HG03432 (cell line): ENCODE measurements at regions not wholly inside any gene's neighbourhood (a gene's known extent, or its start where the extent isn't known, plus 50 kb on each side); places are given as distances from the start of the nearest gene placed in this dataset.

ENCODE experiments used
- ATAC-seq: cut with Tn5 transposase; IDR thresholded peaks from one replicate; pipeline ENCODE4 v1.9.1; 2021; ENCODE audit warnings: mild to moderate bottlenecking, moderate library complexity; ENCODE audit not compliant: unreplicated experiment

DNA sequence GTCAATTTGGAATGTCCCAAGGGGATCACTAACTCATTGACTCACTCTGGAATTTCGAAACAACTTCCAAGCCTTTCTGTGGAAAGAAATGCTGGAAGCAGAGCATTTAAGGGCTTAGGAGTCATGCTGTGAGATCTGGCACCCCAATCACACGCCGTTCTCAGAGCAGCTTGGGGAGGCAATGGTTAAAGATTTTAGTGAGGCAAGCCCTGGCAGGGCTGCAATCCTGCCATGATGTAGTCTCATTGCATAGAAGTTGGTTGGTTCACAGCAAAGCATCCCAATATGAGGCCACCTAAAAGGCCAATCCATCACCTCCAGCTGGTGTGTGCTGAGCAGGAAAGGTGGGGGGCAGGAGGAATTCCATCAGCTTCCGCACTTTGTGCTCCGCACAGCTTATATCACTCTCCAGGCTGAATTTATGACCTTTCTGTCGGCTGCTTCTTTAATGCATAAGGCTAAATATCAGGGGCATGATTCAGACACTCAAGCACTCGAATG, 1043.9 kb upstream of the POU3F3 start:
- ATAC-seq, result no peak

- ATAC-seq, result no peak
Measured at GRCh38 chr2:103810875-103811274, 1043.0 kb upstream of the POU3F3 start.

DNA sequence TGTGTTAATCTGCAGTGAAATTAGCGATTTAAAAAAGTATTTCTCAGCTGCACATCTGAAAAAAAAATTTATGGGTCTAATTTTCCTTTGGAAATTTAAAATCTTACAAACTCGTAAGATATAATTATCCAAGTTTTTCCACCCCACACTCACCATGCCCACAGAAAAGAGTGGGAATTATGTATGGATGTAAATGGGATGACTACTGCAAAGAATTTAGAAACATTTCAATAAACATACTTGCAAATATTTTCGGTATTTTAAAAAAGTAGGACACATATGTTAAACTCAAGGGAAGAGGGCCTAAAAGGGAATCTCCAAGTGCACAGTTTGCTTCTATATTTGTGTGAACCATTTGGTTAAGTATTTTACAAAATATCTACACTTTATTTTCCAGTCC, 1039.9 kb upstream of the POU3F3 start:
- no peak for ATAC-seq

DNA sequence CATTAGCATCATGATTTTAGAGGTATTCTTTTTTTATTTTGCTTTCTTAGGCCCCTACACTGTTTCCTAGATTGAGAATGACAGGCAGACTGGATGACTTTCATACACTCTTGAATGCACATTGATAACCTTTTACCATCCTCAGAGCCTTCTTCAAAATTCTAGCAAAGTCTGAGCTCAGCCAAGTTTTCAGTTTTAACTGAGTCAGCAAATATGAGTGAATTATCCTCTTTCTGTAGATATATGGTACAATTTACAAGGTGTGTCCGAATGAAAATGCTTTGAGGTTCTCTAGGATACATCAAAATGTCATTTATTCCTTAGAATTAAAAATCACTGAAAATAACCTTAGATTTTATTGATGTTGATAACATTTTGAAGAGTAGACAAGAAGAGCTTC, 1038.2 kb upstream of the POU3F3 start:
- ATAC-seq, result no peak

DNA sequence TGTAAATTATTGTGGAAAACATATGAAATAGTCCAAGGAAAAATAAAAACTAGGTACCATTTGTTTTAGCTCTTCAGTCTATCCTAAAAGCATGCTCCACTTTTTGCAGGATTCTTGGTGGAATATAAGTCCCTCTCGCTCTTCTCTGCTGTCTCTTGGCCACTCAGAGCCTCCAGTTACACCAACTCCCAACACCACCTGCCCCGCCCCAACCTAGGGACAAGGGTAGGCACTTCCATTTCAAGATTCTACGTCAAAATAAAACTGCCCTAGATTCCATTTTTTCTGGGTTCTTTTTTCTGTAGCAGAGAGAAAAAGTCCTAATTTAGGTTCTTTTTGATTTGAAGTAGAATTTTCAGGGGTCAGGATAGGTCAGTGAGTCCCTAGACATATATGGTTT, 1036.2 kb upstream of the POU3F3 start:
- ATAC-seq, result no peak

DNA sequence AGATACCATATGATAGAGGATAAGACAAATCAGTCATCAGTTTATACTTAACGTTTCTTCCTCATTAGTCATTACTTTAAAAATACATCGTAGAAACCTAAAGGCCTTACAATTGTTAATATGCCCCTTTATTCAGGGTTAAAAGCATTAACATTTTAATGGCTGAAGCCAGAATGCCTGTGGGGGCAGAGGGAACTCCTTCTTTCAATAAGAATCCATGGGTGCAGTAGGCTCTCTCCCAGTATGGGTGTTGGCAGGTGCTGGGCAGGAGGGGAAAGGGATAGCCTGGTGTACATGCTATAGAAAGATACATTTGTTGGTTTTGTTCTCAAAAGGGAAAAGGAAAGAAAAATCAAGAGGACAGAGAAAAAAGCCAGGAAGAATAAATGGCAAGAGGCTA, 1035.7 kb upstream of the POU3F3 start:
- no peak for ATAC-seq

DNA sequence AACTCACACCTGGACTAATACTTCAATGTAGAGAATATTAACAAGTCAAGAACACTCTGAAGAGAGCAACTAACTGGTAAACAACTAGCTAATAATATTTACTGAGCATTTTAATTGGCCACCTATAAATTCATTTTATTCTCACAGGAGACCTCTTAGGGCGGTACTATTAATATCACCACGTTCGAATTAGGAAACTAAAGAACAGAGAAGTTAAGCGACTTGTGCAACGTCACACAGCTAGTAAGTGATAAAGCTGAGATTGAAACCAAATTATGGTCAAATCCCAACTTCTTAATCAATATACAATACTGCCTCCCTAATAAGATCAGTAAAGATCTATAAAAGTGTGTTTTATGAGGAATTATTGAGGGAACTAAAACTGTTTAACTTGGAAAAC, 1034.3 kb upstream of the POU3F3 start:
- ATAC-seq, result no peak

GRCh38 chr2:103823847-103824246, 1030.1 kb upstream of the POU3F3 start:
- ATAC-seq, result no peak

DNA sequence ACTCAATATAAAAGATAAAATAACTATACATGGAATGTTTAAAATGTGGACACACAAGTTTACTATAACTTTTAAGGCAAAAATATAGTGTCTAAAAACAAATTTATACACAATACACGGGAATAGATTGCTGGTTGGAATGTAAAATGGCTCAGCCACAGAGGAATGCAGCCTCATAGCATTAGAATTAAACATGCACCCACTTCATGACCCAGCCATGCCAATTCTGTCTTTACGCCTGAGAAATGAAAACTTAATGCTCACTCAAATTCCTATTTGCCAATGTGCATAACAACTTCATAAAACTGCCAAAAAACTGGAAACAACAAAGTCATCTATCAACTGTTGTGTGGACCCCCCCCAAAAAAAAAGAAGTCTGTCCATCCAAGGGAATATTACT, 1006.6 kb upstream of the POU3F3 start:
- no peak for ATAC-seq

- ATAC-seq, result no peak
Measured at GRCh38 chr2:103859238-103859637, 994.7 kb upstream of the POU3F3 start.

DNA sequence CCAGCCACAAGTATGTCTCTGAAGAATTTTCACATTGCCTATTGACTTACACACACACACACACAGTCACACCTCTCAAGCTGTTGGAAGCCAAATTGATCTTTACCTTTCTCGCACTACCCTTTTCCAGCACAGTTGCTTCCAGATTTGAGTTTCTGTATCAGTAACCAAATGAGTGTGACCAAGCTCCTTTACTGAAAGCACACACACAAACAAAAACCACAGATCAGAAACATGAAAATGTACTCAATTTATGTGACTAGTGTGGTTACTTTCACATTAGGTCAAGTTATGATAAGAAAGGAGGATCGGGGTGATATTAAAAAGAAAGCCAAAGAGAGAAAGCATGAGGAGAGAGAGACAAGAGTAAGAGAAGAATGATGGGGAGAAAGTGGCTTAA, 993.9 kb upstream of the POU3F3 start:
- peak; percentile 74 for ATAC-seq

DNA sequence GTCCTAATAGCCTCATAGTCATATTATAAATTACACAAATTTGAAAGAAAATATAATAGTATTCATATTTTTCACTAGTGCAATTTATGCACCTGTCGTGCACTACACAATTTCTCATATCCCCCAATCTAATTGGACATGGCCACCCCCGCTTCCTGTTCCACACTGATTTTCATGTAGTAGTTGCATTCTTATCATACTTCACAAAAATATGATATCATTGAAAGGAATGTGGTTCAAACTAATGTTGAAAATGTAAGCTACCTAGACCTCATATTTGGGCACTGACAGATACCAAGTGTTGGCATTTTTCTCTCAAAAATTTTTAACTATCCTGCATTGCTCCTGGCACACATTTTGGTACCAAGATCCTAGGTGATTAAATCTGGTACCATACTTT, 985.5 kb upstream of the POU3F3 start:
- ATAC-seq, result no peak

GRCh38 chr2:103873716-103874351, 980.1 kb upstream of the POU3F3 start:
- no peak for ATAC-seq

- no peak for ATAC-seq
Measured at GRCh38 chr2:103875131-103875530, 978.8 kb upstream of the POU3F3 start.

GRCh38 chr2:103875531-103875930, 978.4 kb upstream of the POU3F3 start:
- no peak for ATAC-seq

DNA sequence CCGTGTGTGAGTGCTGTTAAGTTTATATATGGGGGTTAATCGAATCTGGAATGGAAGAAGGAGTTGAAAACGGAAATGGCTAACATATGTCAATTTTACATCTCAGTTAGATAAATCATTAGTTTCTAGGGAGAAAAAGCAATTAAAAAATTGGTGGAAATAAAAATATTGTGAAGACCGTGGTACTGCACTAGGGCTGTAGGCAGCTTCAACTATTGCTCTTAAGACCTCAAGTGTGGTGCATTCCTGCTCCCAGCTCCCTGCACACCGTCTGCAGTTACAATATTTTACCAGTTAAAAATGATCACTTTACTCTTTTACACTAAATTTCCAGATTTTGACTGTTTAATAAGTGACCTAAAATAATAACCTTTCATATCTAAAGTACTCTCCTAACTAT, 977.3 kb upstream of the POU3F3 start:
- no peak for ATAC-seq

GRCh38 chr2:103879101-103879500, 974.8 kb upstream of the POU3F3 start:
- no peak for ATAC-seq

- no peak for ATAC-seq
Measured at GRCh38 chr2:103880081-103880834, 973.7 kb upstream of the POU3F3 start.

DNA sequence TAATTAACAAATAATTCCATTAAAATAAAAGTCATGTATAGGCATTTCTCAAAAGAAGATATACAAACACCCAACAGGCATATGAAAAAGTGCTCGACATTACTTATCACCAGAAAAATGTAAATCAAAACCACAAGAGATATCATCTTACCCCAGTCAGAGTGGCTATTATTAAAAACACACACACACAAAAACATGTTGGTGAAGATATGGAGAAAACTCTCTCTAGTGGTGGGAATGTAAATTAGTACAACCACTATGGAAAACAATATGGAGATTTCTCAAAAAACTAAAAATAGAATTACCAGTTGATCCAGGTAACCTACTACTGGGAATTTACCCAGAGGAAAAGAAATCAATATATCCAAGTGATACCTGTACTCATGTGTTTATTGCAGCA, 966.3 kb upstream of the POU3F3 start:
- no peak for ATAC-seq

- no peak for ATAC-seq
Measured at GRCh38 chr2:103896182-103896581, 957.7 kb upstream of the POU3F3 start.

GRCh38 chr2:103898561-103898960, 955.4 kb upstream of the POU3F3 start:
- no peak for ATAC-seq

GRCh38 chr2:103902347-103902746, 951.6 kb upstream of the POU3F3 start:
- ATAC-seq, result no peak

DNA sequence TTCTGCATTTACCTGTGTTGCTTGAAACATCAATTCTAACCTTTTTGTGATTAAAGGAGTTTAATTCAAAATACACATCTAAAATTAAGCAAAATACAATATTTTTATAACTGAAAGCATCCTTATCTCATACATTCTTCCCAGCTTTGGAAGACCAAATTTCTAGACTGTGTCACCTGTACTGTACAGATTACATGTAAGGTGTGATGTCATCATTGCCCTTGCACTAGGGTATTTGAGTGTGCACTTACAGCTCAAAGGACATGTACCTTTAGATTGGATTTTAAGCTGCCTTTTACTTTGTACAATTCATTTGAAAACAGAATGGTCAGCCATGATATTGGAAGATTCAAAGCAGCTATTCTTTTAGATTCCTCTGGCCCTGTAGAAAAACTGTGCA, 932.8 kb upstream of the POU3F3 start:
- no peak for ATAC-seq
